ENCODE measurements at regions not wholly inside any gene's neighbourhood (a gene's known extent, or its start where the extent isn't known, plus 50 kb on each side); places are given as distances from the start of the nearest gene placed in this dataset.
A peak's percentile ranks its signal among the peaks of the same experiment; 100 is the strongest.

DNA sequence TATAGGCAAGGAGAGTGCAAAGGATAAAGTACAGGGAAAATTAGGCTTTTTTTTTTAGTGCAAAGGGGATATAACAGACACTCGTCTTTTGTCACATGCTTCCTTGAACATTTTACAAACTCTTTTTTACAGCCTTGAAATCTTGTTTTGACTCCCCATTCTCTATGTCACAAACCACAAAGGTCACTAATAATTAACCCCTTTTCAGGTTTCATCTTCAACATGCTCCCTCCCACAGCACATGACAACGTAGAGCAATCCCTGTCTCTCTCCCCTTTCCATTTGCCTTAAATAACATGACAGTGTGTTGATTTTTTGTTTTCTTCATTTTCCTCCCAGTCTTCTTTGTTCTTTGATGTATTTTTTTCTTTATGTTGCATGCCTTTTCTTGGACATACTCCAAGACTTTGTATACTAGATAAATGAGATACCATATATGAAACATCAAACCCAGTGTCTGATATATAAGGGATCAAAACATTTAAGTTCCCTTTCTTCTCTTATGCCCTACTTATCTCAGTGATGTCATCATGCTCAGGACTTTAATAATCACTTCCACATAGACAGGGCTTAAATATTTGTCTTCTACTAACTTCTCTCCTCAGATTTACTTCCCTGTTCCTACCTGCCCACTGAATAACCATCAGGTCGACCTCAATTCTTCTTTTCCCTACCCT, 378.7 kb upstream of the HSF2 start:
- Histone ChIP-seq H3K27me3 (ENCODE audit: control insufficient read depth, insufficient read depth, low read length) (no peaks in the 10 kb centered on the region), H3K36me3 (ENCODE audit: control insufficient read depth, insufficient read depth, low read length) (no peaks in the 10 kb centered on the region), H3K4me3 (ENCODE audit: low read depth, low read length) (no peak overlapping the region)
- no peak for DNase-seq (ENCODE audit: low read depth)
- TF ChIP-seq, protein P1, sequence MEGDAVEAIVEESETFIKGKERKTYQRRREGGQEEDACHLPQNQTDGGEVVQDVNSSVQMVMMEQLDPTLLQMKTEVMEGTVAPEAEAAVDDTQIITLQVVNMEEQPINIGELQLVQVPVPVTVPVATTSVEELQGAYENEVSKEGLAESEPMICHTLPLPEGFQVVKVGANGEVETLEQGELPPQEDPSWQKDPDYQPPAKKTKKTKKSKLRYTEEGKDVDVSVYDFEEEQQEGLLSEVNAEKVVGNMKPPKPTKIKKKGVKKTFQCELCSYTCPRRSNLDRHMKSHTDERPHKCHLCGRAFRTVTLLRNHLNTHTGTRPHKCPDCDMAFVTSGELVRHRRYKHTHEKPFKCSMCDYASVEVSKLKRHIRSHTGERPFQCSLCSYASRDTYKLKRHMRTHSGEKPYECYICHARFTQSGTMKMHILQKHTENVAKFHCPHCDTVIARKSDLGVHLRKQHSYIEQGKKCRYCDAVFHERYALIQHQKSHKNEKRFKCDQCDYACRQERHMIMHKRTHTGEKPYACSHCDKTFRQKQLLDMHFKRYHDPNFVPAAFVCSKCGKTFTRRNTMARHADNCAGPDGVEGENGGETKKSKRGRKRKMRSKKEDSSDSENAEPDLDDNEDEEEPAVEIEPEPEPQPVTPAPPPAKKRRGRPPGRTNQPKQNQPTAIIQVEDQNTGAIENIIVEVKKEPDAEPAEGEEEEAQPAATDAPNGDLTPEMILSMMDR (IDR thresholded peaks at IDR 0.05; ENCODE audit: insufficient read depth, low read length, poor library complexity, severe bottlenecking): no peak

DNA sequence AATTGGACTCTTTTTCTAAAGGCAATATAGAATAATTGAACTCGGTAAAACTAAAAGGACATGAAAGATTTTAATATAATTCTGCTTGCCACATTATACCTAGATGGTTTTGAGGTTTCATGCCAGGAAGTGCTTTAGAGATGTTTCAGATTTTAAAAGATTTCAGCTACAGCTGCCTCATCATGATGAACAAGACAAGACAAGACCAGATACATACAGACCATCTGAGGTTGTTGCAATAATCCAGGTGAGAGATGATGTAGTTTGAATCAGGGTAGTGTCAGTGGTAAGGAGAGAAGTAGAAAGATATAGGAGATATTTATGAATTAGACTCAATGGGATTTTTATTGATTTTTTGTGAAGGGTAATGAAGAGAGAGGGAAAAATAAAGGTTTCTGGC, 374.3 kb upstream of the HSF2 start:
- H3K36me3 ChIP-seq (ENCODE audit: control insufficient read depth, insufficient read depth, low read length): no peaks in the 10 kb centered on the region
- no peaks in the 10 kb centered on the region for H3K27me3 ChIP-seq (ENCODE audit: control insufficient read depth, insufficient read depth, low read length)
- no peak for DNase-seq (ENCODE audit: low read depth)
- TF ChIP-seq, protein P1 (IDR thresholded peaks at IDR 0.05; ENCODE audit: insufficient read depth, low read length, poor library complexity, severe bottlenecking): no peak
- H3K4me3 ChIP-seq (ENCODE audit: low read depth, low read length): no peak overlapping the region

DNA sequence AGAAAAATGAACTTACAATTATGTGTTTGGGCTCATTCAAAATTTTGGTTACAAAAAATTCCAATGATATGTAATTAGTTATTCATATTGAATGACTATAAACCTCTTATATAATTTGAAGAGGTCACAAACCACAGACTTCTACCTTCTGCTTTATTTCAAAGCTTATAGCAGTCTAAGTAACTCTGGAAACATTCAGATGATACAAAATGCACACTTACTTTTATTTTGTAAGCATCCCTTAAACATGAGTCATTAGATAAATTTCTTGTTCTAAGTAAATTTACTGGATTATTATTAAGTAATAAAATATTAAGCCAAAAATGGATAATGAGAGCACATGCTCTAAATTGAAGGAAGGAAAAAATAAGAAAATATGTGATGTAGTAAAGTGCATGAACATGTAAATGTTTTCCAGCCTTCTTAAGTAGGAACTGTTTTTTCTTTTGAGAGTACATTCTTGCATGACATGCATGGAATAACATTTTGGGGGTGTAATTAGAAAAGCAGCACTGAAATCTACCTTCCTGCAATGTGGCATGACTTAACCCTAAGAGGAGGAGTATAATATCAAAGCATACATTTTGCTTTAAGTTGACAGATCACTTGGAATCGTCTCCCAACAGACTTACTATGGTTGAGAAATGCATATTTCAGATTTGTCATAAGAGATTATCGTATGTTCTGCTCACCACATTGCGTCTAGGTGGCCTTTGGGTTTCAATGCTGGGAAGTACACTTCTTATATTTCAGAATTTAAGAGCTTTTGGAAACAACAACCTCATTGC, 372.7 kb upstream of the HSF2 start:
- no peak for DNase-seq (ENCODE audit: low read depth)
- Histone ChIP-seq H3K36me3 (ENCODE audit: control insufficient read depth, insufficient read depth, low read length) (no peaks in the 10 kb centered on the region), H3K4me3 (ENCODE audit: low read depth, low read length) (no peak overlapping the region), H3K27me3 (ENCODE audit: control insufficient read depth, insufficient read depth, low read length) (no peaks in the 10 kb centered on the region)
- TF ChIP-seq, protein P1 (IDR thresholded peaks at IDR 0.05; ENCODE audit: insufficient read depth, low read length, poor library complexity, severe bottlenecking): no peak

DNA sequence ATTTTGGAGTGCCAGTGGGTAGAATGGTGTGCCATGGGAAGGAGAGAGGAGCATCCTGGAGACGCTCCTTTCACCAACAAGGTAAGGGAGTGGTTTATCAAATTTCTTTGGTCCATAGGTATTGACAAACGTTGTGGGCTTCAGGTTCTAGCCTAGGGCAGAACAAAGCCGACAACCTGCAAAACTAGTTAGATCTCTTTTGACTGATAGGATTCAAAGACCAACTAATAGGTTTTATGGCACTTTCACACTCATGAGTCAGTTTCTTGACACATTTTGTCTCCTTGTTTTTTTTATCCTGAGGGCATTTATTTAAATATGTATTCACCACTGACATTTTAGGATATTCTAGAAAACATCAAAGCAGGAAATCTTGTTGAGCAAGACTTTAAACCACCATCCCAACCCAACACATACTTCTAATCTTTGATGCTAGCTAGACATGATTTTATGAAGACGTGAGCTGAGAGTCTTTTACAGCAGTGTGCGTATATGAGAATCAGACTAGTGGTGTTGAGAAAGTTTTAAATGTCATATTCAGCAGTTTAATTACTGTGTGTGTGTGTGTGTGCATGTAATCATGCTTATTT, 370.4 kb upstream of the HSF2 start:
- Histone ChIP-seq H3K36me3 (ENCODE audit: control insufficient read depth, insufficient read depth, low read length) (no peaks in the 10 kb centered on the region), H3K27me3 (ENCODE audit: control insufficient read depth, insufficient read depth, low read length) (no peaks in the 10 kb centered on the region), H3K4me3 (ENCODE audit: low read depth, low read length) (no peak overlapping the region)
- TF ChIP-seq, protein P1 (IDR thresholded peaks at IDR 0.05; ENCODE audit: insufficient read depth, low read length, poor library complexity, severe bottlenecking): no peak
- no peak for DNase-seq (ENCODE audit: low read depth)

DNA sequence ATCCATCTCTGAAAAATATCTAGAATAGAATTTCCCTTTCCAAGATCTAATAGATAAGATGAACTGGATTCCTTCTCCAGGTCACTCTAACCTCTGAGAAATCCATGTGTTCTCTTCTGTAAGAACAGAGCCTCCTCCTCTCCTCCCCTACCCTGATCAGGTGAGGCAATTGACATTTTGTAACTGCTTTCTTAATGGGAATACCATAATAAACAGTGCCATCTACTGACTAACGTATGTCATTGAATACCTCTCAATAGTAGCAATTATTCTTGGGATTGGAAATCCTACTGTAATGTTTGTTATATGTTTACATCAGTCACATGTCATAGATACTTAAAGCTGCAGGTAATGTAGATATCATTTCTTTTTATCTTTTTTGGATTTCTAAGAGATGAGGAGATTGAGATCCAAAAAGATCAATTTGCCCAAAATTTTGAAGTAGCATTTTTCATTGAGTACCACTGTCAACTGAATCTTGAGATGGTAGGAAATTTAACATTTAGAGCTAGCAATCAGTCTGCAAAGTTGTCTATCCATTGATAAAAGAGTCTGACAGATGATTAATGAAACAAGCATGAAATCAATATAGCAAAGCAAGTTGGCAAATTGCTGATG, 365.8 kb upstream of the HSF2 start:
- TF ChIP-seq, protein P1 (IDR thresholded peaks at IDR 0.05; ENCODE audit: insufficient read depth, low read length, poor library complexity, severe bottlenecking): peak; percentile 43
- H3K27me3 ChIP-seq (ENCODE audit: control insufficient read depth, insufficient read depth, low read length): no peaks in the 10 kb centered on the region
- no peaks in the 10 kb centered on the region for H3K36me3 ChIP-seq (ENCODE audit: control insufficient read depth, insufficient read depth, low read length)
- peak; percentile 18 for DNase-seq (ENCODE audit: low read depth)
- no peak overlapping the region for H3K4me3 ChIP-seq (ENCODE audit: low read depth, low read length)

Data from kidney epithelial cell (primary cell).